ENCODE measurements at regions not wholly inside any gene's neighbourhood (a gene's known extent, or its start where the extent isn't known, plus 50 kb on each side); places are given as distances from the start of the nearest gene placed in this dataset.

GRCh38 chr4:151537687-151538086, 128.7 kb downstream of the FHIP1A start:
- Histone ChIP-seq H3K27ac (no peak overlapping the region), H3K27me3 (replicated peaks in 1 of 7) (no peaks in the 10 kb centered on the region), H3K9me3 (no peaks in the 10 kb centered on the region), H3K4me3 (no peak overlapping the region), H3K36me3 (no peaks in the 10 kb centered on the region), H3K4me1 (peaks cover 0 to 10% (median 0%) of the 10 kb centered on the region in 6 donors)
- intact Hi-C loops (cut with DNase I; ENCODE audit: low total_unique reads) = no loop called here
- DNase-seq = no peak
- TF ChIP-seq POLR2AphosphoS5 (IDR thresholded peaks at IDR 0.05) (no peak), POLR2A (IDR thresholded peaks at IDR 0.05) (no peak), CTCF (IDR thresholded peaks at IDR 0.05 in 8 of 11, conservative IDR thresholded peaks at IDR 0.05 in 3 of 11) (no peak)

- 53 to 61% (median 56%) methylated on average over 4 of the region's 4 CpGs for WGBS, 5 donors
These were observed 130.0 kb downstream of the FHIP1A start for GRCh38 chr4:151538963-151539362.

GRCh38 chr4:151540728-151541388, 131.9 kb downstream of the FHIP1A start:
- intact Hi-C loops (cut with DNase I; ENCODE audit: low total_unique reads) = no loop called here
- H3K27ac ChIP-seq = peak overlapping the region in 1 of 8 donors; percentile 8
- no peaks in the 10 kb centered on the region for H3K36me3 ChIP-seq
- H3K27me3 ChIP-seq (replicated peaks in 1 of 7) = no peaks in the 10 kb centered on the region
- no peak for DNase-seq
- WGBS, 5 donors = 77 to 81% (median 78%) methylated on average over 3 of the region's 3 CpGs
- H3K4me1 ChIP-seq = peaks cover 0 to 10% (median 0%) of the 10 kb centered on the region in 6 donors
- TF ChIP-seq CTCF (IDR thresholded peaks at IDR 0.05 in 8 of 11, conservative IDR thresholded peaks at IDR 0.05 in 3 of 11) (no peak), POLR2AphosphoS5 (IDR thresholded peaks at IDR 0.05) (no peak)
- no peak overlapping the region for H3K4me3 ChIP-seq
- no peaks in the 10 kb centered on the region for H3K9me3 ChIP-seq

More at GRCh38 chr4:151538963-151539362, 130.0 kb downstream of the FHIP1A start:
- TF ChIP-seq CTCF (IDR thresholded peaks at IDR 0.05 in 8 of 11, conservative IDR thresholded peaks at IDR 0.05 in 3 of 11) = no peak
- no peak for TF ChIP-seq POLR2A (IDR thresholded peaks at IDR 0.05)
- TF ChIP-seq POLR2AphosphoS5 (IDR thresholded peaks at IDR 0.05) = no peak
- H3K36me3 ChIP-seq = no peaks in the 10 kb centered on the region
- H3K4me1 ChIP-seq = peaks cover 0 to 10% (median 0%) of the 10 kb centered on the region in 6 donors
- intact Hi-C loops (cut with DNase I; ENCODE audit: low total_unique reads) = no loop called here
- no peaks in the 10 kb centered on the region for H3K27me3 ChIP-seq (replicated peaks in 1 of 7)
- no peaks in the 10 kb centered on the region for H3K9me3 ChIP-seq
- no peak overlapping the region for H3K27ac ChIP-seq
- no peak overlapping the region for H3K4me3 ChIP-seq
- DNase-seq = no peak

- Histone ChIP-seq H3K36me3 (no peaks in the 10 kb centered on the region), H3K9me3 (no peaks in the 10 kb centered on the region), H3K27me3 (replicated peaks in 1 of 7) (peaks cover 0 to 4% (median 0%) of the 10 kb centered on the region in 7 donors), H3K27ac (peak overlapping the region in 1 of 8 donors; percentile 8), H3K4me3 (no peak overlapping the region), H3K4me1 (peaks cover 0 to 10% (median 0%) of the 10 kb centered on the region in 6 donors)
- intact Hi-C loops (cut with DNase I; ENCODE audit: low total_unique reads) = no loop called here
- peak in 1 of 3 donors; percentile 33 for TF ChIP-seq POLR2AphosphoS5 (IDR thresholded peaks at IDR 0.05)
- TF ChIP-seq POLR2A (IDR thresholded peaks at IDR 0.05) = no peak
- no peak for DNase-seq
- WGBS, 5 donors = 61 to 77% (median 70%) methylated on average over 6 of the region's 6 CpGs
These were observed 132.6 kb downstream of the FHIP1A start for GRCh38 chr4:151541389-151542071.
